Upper lobe of left lung (tissue), 6 donors: ENCODE measurements at regions not wholly inside any gene's neighbourhood (a gene's known extent, or its start where the extent isn't known, plus 50 kb on each side); places are given as distances from the start of the nearest gene placed in this dataset.

Source experiments
- ATAC-seq, 2 donors: fragments of 200-7000 bp; cut with Tn5 transposase; one replicate each; pipeline ENCODE4 v1.9.1; 2022; ENCODE audit warnings: mild to moderate bottlenecking in 2 of 2, moderate library complexity in 2 of 2; ENCODE audit not compliant: low FRiP score in 2 of 2
- DNase-seq, 2 donors: peaks; one replicate each; pipeline ENCODE4 v3.0.0-alpha.2; 2019 to 2020
- H3K27ac ChIP-seq, 4 donors: fragments of 200-600 bp; sonication (generic); one replicate each; pipeline ENCODE4 v1.5.1; 2016 to 2019
- H3K27me3 ChIP-seq, 4 donors: fragments of 200-600 bp; sonication (generic); one replicate each; pipeline ENCODE4 v1.5.1; 2017 to 2019
- H3K36me3 ChIP-seq, 4 donors: fragments of 200-600 bp; sonication (generic); one replicate each; pipeline ENCODE4 v1.5.1; 2016 to 2019
- H3K4me1 ChIP-seq, 4 donors: fragments of 200-600 bp; sonication (generic); one replicate each; pipeline ENCODE4 v1.5.1; 2018 to 2019
- H3K4me3 ChIP-seq, 4 donors: fragments of 200-600 bp; sonication (generic); one replicate each; pipeline ENCODE4 v1.5.1; 2017 to 2019; ENCODE audit warnings: mild to moderate bottlenecking in 2 of 4, moderate library complexity in 1 of 4
- H3K9me3 ChIP-seq, 4 donors: fragments of 200-600 bp; sonication (generic); one replicate each; pipeline ENCODE4 v1.5.1; 2018 to 2019
- EP300 ChIP-seq, 4 donors: sonication (generic); formaldehyde crosslinking; IDR thresholded peaks; one replicate each; pipeline ENCODE4 v1.5.1; 2017; ENCODE audit warnings: antibody characterized with exemption in 4 of 4, control low read depth in 2 of 4
- POLR2A ChIP-seq, 4 donors: fragments of 450-650 bp; IDR thresholded peaks; one replicate each; pipeline ENCODE4 v1.5.1; 2016 to 2017; ENCODE audit warnings: antibody characterized with exemption in 4 of 4, mild to moderate bottlenecking in 2 of 4
- POLR2AphosphoS5 ChIP-seq, 2 donors: sonication (generic); formaldehyde crosslinking; IDR thresholded peaks; one replicate each; pipeline ENCODE4 v1.5.1; 2017; ENCODE audit warnings: antibody characterized with exemption in 2 of 2
- WGBS, 2 donors: methylation state at CpG; one replicate each; pipeline ENCODE4 v1.1.5; 2017 to 2018; 5-methylcytosine and 5-hydroxymethylcytosine counted together
- TF ChIP-seq, protein P1 (sequence below), 6 experiments: fragments of 450-650 bp in 4 of 6; fragments of 200-600 bp in 2 of 6; sonication (generic) in 2 of 6; IDR thresholded peaks; one replicate each; pipeline ENCODE4 v1.5.1; 2016 to 2019; ENCODE audit warnings: antibody characterized with exemption in 6 of 6
- donor health status: DM: no; HTN: no; CAD: no; lungs with moderate emphysema.
- donor health status: DM: no; HTN: yes; CAD: no; lungs with severe emphysema.

DNA sequence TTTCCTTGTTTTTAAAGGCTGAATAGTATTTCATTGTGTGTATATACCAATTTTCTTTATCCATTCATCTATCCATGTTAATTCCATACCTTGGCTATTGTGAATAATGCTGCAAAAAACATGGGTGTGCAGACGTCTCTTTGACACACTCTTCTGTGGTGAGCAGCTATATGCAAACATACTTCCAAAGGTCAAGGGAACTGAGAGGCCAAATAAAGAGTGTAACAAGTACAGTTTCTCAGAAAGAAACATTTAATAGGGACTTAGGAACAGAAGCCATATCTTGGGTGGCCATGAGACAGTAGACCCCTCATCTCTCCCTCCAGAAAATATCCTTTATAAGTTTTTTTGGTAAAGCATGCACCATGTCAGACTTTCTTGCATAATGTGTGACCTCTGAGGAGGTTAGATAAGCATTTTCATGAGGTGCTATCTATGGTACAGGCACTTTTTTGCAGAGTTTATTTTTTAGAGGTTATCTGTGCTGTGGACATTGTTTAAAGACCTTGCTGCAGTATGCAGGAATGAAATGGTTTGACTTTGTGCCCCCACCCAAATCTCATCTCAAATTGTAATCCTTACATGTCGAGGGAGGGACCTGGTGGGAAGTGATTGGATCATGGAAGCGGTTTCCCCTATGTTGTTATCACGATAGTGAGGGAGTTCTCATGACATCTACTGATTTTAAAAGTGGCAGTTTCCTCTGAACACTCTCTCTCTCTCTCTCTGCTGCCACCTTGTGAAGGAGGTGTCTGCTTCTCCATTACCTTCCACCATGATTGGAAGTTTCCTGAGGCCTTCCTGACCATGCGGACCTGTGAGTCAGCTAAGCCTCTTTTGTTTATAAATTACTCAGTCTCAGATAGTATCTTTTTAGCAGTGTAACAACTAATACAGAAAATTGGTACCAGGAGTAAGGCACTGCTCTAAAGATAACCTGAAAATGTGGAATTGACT is 1202.3 kb downstream of the GALC start:
- Histone ChIP-seq H3K9me3 (no peaks in the 10 kb centered on the region), H3K4me1 (no peaks in the 10 kb centered on the region), H3K4me3 (no peak overlapping the region), H3K27me3 (no peaks in the 10 kb centered on the region), H3K36me3 (no peaks in the 10 kb centered on the region), H3K27ac (no peak overlapping the region)
- no peak for ATAC-seq
- DNase-seq: no peak
- WGBS, 2 donors: 68% methylated on average over 5 of the region's 5 CpGs
- TF ChIP-seq, protein P1, sequence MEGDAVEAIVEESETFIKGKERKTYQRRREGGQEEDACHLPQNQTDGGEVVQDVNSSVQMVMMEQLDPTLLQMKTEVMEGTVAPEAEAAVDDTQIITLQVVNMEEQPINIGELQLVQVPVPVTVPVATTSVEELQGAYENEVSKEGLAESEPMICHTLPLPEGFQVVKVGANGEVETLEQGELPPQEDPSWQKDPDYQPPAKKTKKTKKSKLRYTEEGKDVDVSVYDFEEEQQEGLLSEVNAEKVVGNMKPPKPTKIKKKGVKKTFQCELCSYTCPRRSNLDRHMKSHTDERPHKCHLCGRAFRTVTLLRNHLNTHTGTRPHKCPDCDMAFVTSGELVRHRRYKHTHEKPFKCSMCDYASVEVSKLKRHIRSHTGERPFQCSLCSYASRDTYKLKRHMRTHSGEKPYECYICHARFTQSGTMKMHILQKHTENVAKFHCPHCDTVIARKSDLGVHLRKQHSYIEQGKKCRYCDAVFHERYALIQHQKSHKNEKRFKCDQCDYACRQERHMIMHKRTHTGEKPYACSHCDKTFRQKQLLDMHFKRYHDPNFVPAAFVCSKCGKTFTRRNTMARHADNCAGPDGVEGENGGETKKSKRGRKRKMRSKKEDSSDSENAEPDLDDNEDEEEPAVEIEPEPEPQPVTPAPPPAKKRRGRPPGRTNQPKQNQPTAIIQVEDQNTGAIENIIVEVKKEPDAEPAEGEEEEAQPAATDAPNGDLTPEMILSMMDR (IDR thresholded peaks at IDR 0.05): no peak

DNA sequence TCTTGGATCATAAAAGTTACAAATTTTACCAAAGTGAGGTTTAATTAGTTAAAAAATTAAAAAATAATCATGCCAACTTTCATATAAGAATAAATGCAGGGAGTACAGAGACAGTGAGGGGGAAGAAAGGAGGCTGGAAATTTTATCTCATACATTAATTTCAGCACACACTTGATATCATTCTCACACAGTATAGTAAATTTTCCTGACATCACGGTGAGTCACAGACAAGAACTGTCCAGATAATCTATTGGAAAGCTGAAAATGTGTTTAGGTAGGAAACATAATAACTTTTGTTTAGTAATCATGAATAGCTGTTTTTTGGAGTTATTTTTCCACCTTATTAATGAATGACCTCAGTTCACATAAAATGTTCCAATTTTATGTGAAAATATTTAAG is 1204.8 kb downstream of the GALC start:
- TF ChIP-seq, protein P1 (IDR thresholded peaks at IDR 0.05): no peak
- TF ChIP-seq POLR2AphosphoS5 (IDR thresholded peaks at IDR 0.05) (no peak), POLR2A (IDR thresholded peaks at IDR 0.05) (no peak), EP300 (IDR thresholded peaks at IDR 0.05) (no peak)
- ATAC-seq (no peak), DNase-seq (no peak)
- no peaks in the 10 kb centered on the region for H3K9me3 ChIP-seq
- no peaks in the 10 kb centered on the region for H3K4me1 ChIP-seq
- no peak overlapping the region for H3K27ac ChIP-seq
- H3K36me3 ChIP-seq: no peaks in the 10 kb centered on the region
- no peak overlapping the region for H3K4me3 ChIP-seq
- 68 to 80% methylated on average over 1 of the region's 1 CpG for WGBS, 2 donors
- no peaks in the 10 kb centered on the region for H3K27me3 ChIP-seq

DNA sequence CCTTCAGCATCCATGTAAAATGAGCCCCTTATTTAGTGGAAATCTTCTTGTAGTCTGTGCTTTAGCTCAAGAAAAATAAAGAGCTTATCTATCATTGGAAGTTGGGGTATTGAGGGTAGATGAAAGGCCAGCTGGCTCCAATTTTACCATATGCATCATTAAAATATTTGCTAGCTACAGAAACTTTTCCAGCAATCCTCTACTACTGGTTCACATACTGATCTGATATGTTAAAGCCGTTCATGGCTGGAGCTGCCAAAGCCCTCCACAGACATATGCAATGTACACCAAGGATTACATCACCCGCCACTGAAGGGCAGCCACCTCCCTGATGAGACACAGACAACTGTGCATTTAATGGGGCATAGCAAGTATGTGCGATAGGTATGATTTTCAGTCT is 1205.3 kb downstream of the GALC start:
- Histone ChIP-seq H3K27me3 (no peaks in the 10 kb centered on the region), H3K4me3 (no peak overlapping the region), H3K4me1 (no peaks in the 10 kb centered on the region), H3K36me3 (no peaks in the 10 kb centered on the region), H3K9me3 (no peaks in the 10 kb centered on the region), H3K27ac (no peak overlapping the region)
- WGBS, 2 donors: 71 to 78% methylated on average over 3 of the region's 3 CpGs
- DNase-seq (no peak), ATAC-seq (no peak)
- TF ChIP-seq, protein P1 (IDR thresholded peaks at IDR 0.05): no peak
- TF ChIP-seq POLR2AphosphoS5 (IDR thresholded peaks at IDR 0.05) (no peak), POLR2A (IDR thresholded peaks at IDR 0.05) (no peak), EP300 (IDR thresholded peaks at IDR 0.05) (no peak)

DNA sequence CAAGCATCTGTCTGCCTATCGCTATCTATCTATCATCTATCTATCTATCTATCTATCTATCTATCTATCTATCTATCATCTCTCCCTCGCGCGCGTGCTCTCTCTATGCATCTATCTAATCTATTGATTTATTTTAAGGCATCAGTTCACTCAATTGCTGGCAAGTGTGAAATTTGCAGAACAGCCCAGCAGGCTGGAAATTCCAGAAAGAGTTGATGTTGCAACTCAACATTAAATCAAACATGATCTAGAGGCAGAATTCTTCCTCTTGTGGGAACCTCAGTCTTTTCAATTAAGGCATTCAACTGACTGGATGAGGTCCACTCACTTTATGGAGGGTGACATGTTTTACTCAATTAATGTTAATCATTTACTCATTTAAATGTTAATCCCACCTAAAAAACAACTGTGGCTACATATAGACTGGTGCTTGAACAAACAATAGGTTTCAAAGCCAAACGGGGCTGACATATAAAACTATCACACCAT is 1210.8 kb downstream of the GALC start:
- H3K27me3 ChIP-seq: no peaks in the 10 kb centered on the region
- ATAC-seq (no peak), DNase-seq (no peak)
- H3K27ac ChIP-seq: no peak overlapping the region
- no peak overlapping the region for H3K4me3 ChIP-seq
- no peak for TF ChIP-seq EP300 (IDR thresholded peaks at IDR 0.05)
- TF ChIP-seq, protein P1 (IDR thresholded peaks at IDR 0.05): no peak
- no peak for TF ChIP-seq POLR2AphosphoS5 (IDR thresholded peaks at IDR 0.05)
- no peak for TF ChIP-seq POLR2A (IDR thresholded peaks at IDR 0.05)
- no peaks in the 10 kb centered on the region for H3K36me3 ChIP-seq
- H3K9me3 ChIP-seq: no peaks in the 10 kb centered on the region
- no peaks in the 10 kb centered on the region for H3K4me1 ChIP-seq
- WGBS, 2 donors: 89 to 91% methylated on average over 6 of the region's 6 CpGs
